ES-I3 (cell line): ENCODE measurements at regions not wholly inside any gene's neighbourhood (a gene's known extent, or its start where the extent isn't known, plus 50 kb on each side); places are given as distances from the start of the nearest gene placed in this dataset.

Experiments
- H3K36me3 ChIP-seq: 2 replicates; pipeline ENCODE4 v1.6.1; 2013; ENCODE audit warnings: mild to moderate bottlenecking, low read length, control low read depth, moderate library complexity; ENCODE audit not compliant: insufficient read depth
- H3K4me1 ChIP-seq: 2 replicates; pipeline ENCODE4 v1.6.1; 2013; ENCODE audit warnings: mild to moderate bottlenecking, control low read depth, low read length; ENCODE audit not compliant: insufficient read depth
- H3K9ac ChIP-seq: 2 replicates; pipeline ENCODE4 v1.6.1; 2013; ENCODE audit warnings: low read depth, mild to moderate bottlenecking, low read length, moderate library complexity
- H3K9me3 ChIP-seq: 2 replicates; pipeline ENCODE4 v1.6.1; 2013; ENCODE audit warnings: mild to moderate bottlenecking, low read length, moderate library complexity; ENCODE audit not compliant: control insufficient read depth, insufficient read depth

- H3K9ac ChIP-seq = no peak overlapping the region
Measured at GRCh38 chr19:30167206-30167868, 204.8 kb upstream of the ZNF536 start.

GRCh38 chr19:30167976-30168635, 204.1 kb upstream of the ZNF536 start:
- no peaks in the 10 kb centered on the region for H3K36me3 ChIP-seq
- H3K4me1 ChIP-seq = no peaks in the 10 kb centered on the region
- no peaks in the 10 kb centered on the region for H3K9me3 ChIP-seq
- H3K9ac ChIP-seq = no peak overlapping the region

More at GRCh38 chr19:30167206-30167868, 204.8 kb upstream of the ZNF536 start:
- Histone ChIP-seq H3K9me3 (no peaks in the 10 kb centered on the region), H3K36me3 (no peaks in the 10 kb centered on the region), H3K4me1 (no peaks in the 10 kb centered on the region)

GRCh38 chr19:30168760-30169159, 203.4 kb upstream of the ZNF536 start:
- Histone ChIP-seq H3K4me1 (no peaks in the 10 kb centered on the region), H3K9me3 (no peaks in the 10 kb centered on the region), H3K9ac (no peak overlapping the region), H3K36me3 (no peaks in the 10 kb centered on the region)

- no peak overlapping the region for H3K9ac ChIP-seq
- no peaks in the 10 kb centered on the region for H3K4me1 ChIP-seq
- H3K9me3 ChIP-seq = no peaks in the 10 kb centered on the region
- no peaks in the 10 kb centered on the region for H3K36me3 ChIP-seq
Measured at GRCh38 chr19:30169196-30169900, 202.8 kb upstream of the ZNF536 start.

- no peak overlapping the region for H3K9ac ChIP-seq
- no peaks in the 10 kb centered on the region for H3K4me1 ChIP-seq
- H3K36me3 ChIP-seq = no peaks in the 10 kb centered on the region
- H3K9me3 ChIP-seq = no peaks in the 10 kb centered on the region
Measured at GRCh38 chr19:30170081-30170480, 202.1 kb upstream of the ZNF536 start.

GRCh38 chr19:30170495-30171137, 201.6 kb upstream of the ZNF536 start:
- Histone ChIP-seq H3K36me3 (no peaks in the 10 kb centered on the region), H3K4me1 (no peaks in the 10 kb centered on the region), H3K9ac (no peak overlapping the region), H3K9me3 (no peaks in the 10 kb centered on the region)

- no peak overlapping the region for H3K9ac ChIP-seq
- no peaks in the 10 kb centered on the region for H3K9me3 ChIP-seq
- no peaks in the 10 kb centered on the region for H3K36me3 ChIP-seq
- no peaks in the 10 kb centered on the region for H3K4me1 ChIP-seq
Measured at GRCh38 chr19:30171138-30171635, 201.0 kb upstream of the ZNF536 start.

GRCh38 chr19:30171795-30172612, 200.2 kb upstream of the ZNF536 start:
- H3K9ac ChIP-seq = no peak overlapping the region
- H3K36me3 ChIP-seq = no peaks in the 10 kb centered on the region
- no peaks in the 10 kb centered on the region for H3K9me3 ChIP-seq
- H3K4me1 ChIP-seq = no peaks in the 10 kb centered on the region

GRCh38 chr19:30172613-30173242, 199.5 kb upstream of the ZNF536 start:
- no peaks in the 10 kb centered on the region for H3K36me3 ChIP-seq
- H3K9me3 ChIP-seq = no peaks in the 10 kb centered on the region
- no peak overlapping the region for H3K9ac ChIP-seq
- no peaks in the 10 kb centered on the region for H3K4me1 ChIP-seq

GRCh38 chr19:30173593-30174356, 198.4 kb upstream of the ZNF536 start:
- Histone ChIP-seq H3K9me3 (no peaks in the 10 kb centered on the region), H3K4me1 (no peaks in the 10 kb centered on the region), H3K9ac (no peak overlapping the region), H3K36me3 (no peaks in the 10 kb centered on the region)

GRCh38 chr19:30174357-30174645, 197.9 kb upstream of the ZNF536 start:
- H3K36me3 ChIP-seq = no peaks in the 10 kb centered on the region
- H3K4me1 ChIP-seq = no peaks in the 10 kb centered on the region
- no peak overlapping the region for H3K9ac ChIP-seq
- H3K9me3 ChIP-seq = no peaks in the 10 kb centered on the region

GRCh38 chr19:30174791-30175190, 197.4 kb upstream of the ZNF536 start:
- no peaks in the 10 kb centered on the region for H3K9me3 ChIP-seq
- no peak overlapping the region for H3K9ac ChIP-seq
- no peaks in the 10 kb centered on the region for H3K36me3 ChIP-seq
- H3K4me1 ChIP-seq = no peaks in the 10 kb centered on the region

- H3K4me1 ChIP-seq = no peaks in the 10 kb centered on the region
- no peak overlapping the region for H3K9ac ChIP-seq
- H3K36me3 ChIP-seq = no peaks in the 10 kb centered on the region
- no peaks in the 10 kb centered on the region for H3K9me3 ChIP-seq
Measured at GRCh38 chr19:30175987-30176386, 196.2 kb upstream of the ZNF536 start.
